Smooth muscle cell (in vitro differentiated cells): ENCODE measurements at regions not wholly inside any gene's neighbourhood (a gene's known extent, or its start where the extent isn't known, plus 50 kb on each side); places are given as distances from the start of the nearest gene placed in this dataset.
A peak's percentile ranks its signal among the peaks of the same experiment; 100 is the strongest.
"Not testable (repeated sequence)": the region's sequence is repeated elsewhere in the genome, so short reads cannot be mapped to it uniquely, and the experiment has no call there.

Source experiments
- DNase-seq: peaks from one replicate; lab custom pipeline; 2025; ENCODE audit not compliant: unreplicated experiment; lab: John Stamatoyannopoulos, UW
- H2AFZ ChIP-seq: fragments of 200-600 bp; sonication (generic); 2 replicates; pipeline ENCODE4 v1.6.0; 2016; ENCODE audit warnings: antibody characterized with exemption, low read depth, mild to moderate bottlenecking
- H3F3A ChIP-seq: fragments of 200-600 bp; sonication (generic); 2 replicates; pipeline ENCODE4 v1.6.0; 2017; ENCODE audit warnings: antibody characterized with exemption, low read depth
- H3K27ac ChIP-seq: fragments of 200-600 bp; sonication (generic); 2 replicates; pipeline ENCODE4 v1.5.1; 2016; ENCODE audit warnings: low read depth, mild to moderate bottlenecking
- H3K27me3 ChIP-seq: fragments of 200-600 bp; sonication (generic); 2 replicates; pipeline ENCODE4 v1.6.1; 2016; ENCODE audit warnings: low read depth, mild to moderate bottlenecking
- H3K36me3 ChIP-seq: fragments of 200-600 bp; sonication (generic); 2 replicates; pipeline ENCODE4 v1.5.1; 2016; ENCODE audit warnings: low read depth
- H3K4me1 ChIP-seq: fragments of 200-600 bp; sonication (generic); 2 replicates; pipeline ENCODE4 v1.5.1; 2016; ENCODE audit warnings: low read depth
- H3K4me2 ChIP-seq: fragments of 200-600 bp; sonication (generic); 2 replicates; pipeline ENCODE4 v1.6.0; 2016; ENCODE audit warnings: mild to moderate bottlenecking
- H3K4me3 ChIP-seq: fragments of 200-600 bp; sonication (generic); 2 replicates; pipeline ENCODE4 v1.5.1; 2016; ENCODE audit warnings: mild to moderate bottlenecking
- H3K79me2 ChIP-seq: fragments of 200-600 bp; sonication (generic); 2 replicates; pipeline ENCODE4 v1.6.0; 2016; ENCODE audit warnings: low read depth, mild to moderate bottlenecking
- H3K9ac ChIP-seq: fragments of 200-600 bp; sonication (generic); 2 replicates; pipeline ENCODE4 v1.6.0; 2016; ENCODE audit warnings: low read depth
- H3K9me3 ChIP-seq: fragments of 200-600 bp; sonication (generic); replicated peaks from 2 replicates; pipeline ENCODE4 v1.5.1; 2016; ENCODE audit warnings: low read depth
- H4K20me1 ChIP-seq: fragments of 200-600 bp; sonication (generic); 2 replicates; pipeline ENCODE4 v1.6.0; 2016; ENCODE audit warnings: low read depth
- WGBS: methylation state at CpG from one replicate; pipeline ENCODE4 v1.1.7; 2016; ENCODE audit warnings: low lambda C conversion rate; 5-methylcytosine and 5-hydroxymethylcytosine counted together
- TF ChIP-seq, protein P1 (sequence below): fragments of 200-600 bp; sonication (generic); IDR thresholded peaks from 2 replicates; pipeline ENCODE4 v1.5.1; 2017; ENCODE audit warnings: borderline replicate concordance, mild to moderate bottlenecking, antibody characterized with exemption; ENCODE audit not compliant: insufficient read depth, poor library complexity, severe bottlenecking

DNA sequence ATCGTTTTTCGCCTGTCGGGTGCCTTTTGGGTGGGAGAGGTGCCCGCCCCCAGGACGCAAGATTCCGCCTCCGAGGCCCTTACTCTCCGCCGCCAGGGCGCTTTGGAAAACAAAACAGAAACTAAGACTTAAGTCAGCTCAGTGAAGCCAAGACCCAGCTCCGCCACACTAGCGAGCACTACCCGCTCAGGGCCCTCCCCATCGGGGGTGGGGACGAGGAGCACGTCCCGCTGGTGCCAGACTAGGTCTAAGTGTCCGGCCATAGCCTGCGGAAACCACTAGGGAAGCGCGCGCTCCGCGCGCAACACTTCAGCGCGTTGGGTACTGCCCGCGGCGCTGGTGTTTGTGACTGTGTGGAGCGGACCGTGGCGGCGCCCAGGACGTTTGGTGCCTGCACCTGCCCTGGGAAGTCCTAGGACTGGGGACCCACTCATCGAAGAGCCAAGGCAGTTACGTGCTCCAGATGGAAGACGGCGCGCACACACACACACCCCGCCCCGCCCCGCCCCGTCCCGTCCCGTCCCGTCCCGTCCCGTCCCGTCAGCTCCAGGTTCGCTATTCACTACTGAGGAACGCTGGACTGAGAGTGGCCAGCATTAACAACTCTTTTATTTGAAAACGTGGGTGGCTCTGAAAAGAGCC lies 57.6 kb upstream of the BOLA1 start:
- not testable (repeated sequence) for H3K9me3 ChIP-seq, H3K9ac ChIP-seq, H2AFZ ChIP-seq, DNase-seq, H3K36me3 ChIP-seq, H3K4me2 ChIP-seq, H3K27me3 ChIP-seq, H3K4me3 ChIP-seq, H3K27ac ChIP-seq, H3F3A ChIP-seq
- WGBS: no CpG with 5 or more reads among the region's 53 CpGs
- Histone ChIP-seq H3K79me2 (peaks cover 35% of the 10 kb centered on the region), H3K4me1 (peaks cover 27% of the 10 kb centered on the region), H4K20me1 (peaks cover 35% of the 10 kb centered on the region)

DNA sequence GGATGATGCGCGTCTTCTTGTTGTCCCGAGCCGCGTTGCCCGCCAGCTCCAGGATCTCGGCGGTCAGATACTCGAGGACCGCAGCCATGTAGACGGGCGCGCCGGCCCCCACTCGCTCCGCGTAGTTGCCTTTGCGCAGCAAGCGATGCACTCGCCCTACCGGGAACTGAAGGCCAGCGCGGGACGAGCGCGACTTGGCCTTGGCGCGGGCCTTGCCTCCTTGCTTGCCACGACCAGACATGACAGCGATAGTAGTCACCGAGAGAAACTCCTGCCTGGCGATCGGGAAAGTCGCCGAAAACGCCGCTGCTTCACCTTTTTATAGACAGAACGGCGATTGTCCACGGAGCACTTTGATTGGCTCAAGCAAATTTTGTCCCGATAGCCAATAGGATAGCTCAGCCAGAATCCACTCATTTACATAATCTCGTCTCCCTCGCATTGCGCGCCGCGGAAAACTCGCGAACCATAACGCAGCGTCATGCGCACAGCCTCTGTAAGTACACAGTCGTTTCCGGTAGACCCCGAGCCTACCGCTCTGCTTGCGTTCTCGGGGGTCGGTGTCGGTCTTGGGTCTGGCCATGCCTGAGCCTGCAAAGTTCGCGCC lies 56.8 kb upstream of the BOLA1 start:
- not testable (repeated sequence) for H3K27ac ChIP-seq, H3K4me2 ChIP-seq, H3K36me3 ChIP-seq, H3K9ac ChIP-seq, H2AFZ ChIP-seq, H3F3A ChIP-seq, DNase-seq, H3K27me3 ChIP-seq, H3K4me3 ChIP-seq, H3K9me3 ChIP-seq
- Histone ChIP-seq H3K4me1 (peaks cover 27% of the 10 kb centered on the region), H4K20me1 (peaks cover 43% of the 10 kb centered on the region), H3K79me2 (peaks cover 43% of the 10 kb centered on the region)
- WGBS: no CpG with 5 or more reads among the region's 62 CpGs

GRCh38 chr1:149843431-149844041 lies 55.8 kb upstream of the BOLA1 start:
- no peak for DNase-seq
- H2AFZ ChIP-seq: no peak overlapping the region

DNA sequence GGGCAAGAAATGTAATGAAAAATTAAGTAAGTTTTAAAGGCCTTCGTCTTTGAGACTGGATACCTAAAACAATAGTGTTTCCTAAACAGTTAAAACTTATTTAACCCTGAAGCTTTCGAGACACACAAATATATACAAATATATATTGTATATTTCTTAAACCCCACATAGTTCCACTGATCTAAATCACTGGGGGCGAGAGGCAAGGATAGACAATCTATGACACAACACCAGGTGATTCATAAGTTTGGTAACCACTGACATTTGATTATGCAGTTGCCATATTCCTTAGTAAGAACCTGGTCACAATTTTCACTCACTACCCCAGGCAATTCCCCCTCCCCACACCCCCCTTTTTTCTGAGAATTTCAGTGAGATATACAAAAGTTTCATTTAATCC lies 55.3 kb upstream of the BOLA1 start:
- Histone ChIP-seq H3K36me3 (no peaks in the 10 kb centered on the region), H3K4me2 (peak overlapping the region; percentile 98), H3K79me2 (peaks cover 58% of the 10 kb centered on the region), H3K27me3 (no peaks in the 10 kb centered on the region), H3F3A (peaks cover 4% of the 10 kb centered on the region), H3K9me3 (no peaks in the 10 kb centered on the region), H3K27ac (peak overlapping the region; percentile 68), H3K9ac (peak overlapping the region; percentile 77), H3K4me1 (peaks cover 41% of the 10 kb centered on the region), H2AFZ (no peak overlapping the region), H4K20me1 (peaks cover 55% of the 10 kb centered on the region), H3K4me3 (peak overlapping the region; percentile 64)
- no peak for DNase-seq
- TF ChIP-seq, protein P1, sequence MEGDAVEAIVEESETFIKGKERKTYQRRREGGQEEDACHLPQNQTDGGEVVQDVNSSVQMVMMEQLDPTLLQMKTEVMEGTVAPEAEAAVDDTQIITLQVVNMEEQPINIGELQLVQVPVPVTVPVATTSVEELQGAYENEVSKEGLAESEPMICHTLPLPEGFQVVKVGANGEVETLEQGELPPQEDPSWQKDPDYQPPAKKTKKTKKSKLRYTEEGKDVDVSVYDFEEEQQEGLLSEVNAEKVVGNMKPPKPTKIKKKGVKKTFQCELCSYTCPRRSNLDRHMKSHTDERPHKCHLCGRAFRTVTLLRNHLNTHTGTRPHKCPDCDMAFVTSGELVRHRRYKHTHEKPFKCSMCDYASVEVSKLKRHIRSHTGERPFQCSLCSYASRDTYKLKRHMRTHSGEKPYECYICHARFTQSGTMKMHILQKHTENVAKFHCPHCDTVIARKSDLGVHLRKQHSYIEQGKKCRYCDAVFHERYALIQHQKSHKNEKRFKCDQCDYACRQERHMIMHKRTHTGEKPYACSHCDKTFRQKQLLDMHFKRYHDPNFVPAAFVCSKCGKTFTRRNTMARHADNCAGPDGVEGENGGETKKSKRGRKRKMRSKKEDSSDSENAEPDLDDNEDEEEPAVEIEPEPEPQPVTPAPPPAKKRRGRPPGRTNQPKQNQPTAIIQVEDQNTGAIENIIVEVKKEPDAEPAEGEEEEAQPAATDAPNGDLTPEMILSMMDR: no peak
- 21% methylated on average over 3 of the region's 3 CpGs for WGBS

More at GRCh38 chr1:149843431-149844041, 55.8 kb upstream of the BOLA1 start:
- Histone ChIP-seq H3K4me1 (peaks cover 36% of the 10 kb centered on the region), H4K20me1 (peaks cover 50% of the 10 kb centered on the region), H3K9me3 (no peaks in the 10 kb centered on the region), H3K27ac (peak overlapping the region; percentile 68), H3F3A (peaks cover 4% of the 10 kb centered on the region), H3K27me3 (no peaks in the 10 kb centered on the region), H3K79me2 (peaks cover 53% of the 10 kb centered on the region), H3K9ac (peak overlapping the region; percentile 77), H3K4me3 (peak overlapping the region; percentile 64), H3K4me2 (peak overlapping the region; percentile 98), H3K36me3 (no peaks in the 10 kb centered on the region)
- TF ChIP-seq, protein P1: no peak
- 1% methylated on average over 10 of the region's 16 CpGs for WGBS
